ENCODE measurements at regions not wholly inside any gene's neighbourhood (a gene's known extent, or its start where the extent isn't known, plus 50 kb on each side); places are given as distances from the start of the nearest gene placed in this dataset.

DNA sequence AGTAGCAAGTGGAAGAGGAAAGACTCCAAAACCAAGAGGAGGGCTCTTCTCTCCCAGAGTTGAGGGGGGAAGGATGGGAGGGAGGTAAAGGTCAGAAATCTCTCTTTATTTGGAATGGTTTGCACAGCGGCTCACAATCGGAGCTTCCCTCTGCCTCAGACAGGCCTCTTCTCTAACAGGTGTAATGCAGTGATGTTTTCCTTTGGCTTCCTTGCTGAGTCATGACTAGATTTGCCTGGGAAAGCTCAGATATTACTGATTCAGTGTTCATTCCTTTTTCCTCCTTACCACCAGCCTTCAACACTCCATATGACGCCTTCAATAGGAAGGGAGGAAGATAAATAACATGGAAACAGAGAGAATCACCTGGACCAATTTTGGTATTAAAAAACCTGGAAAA, 136.6 kb downstream of the RNF152 start:
- DNase-seq, result no peak

DNA sequence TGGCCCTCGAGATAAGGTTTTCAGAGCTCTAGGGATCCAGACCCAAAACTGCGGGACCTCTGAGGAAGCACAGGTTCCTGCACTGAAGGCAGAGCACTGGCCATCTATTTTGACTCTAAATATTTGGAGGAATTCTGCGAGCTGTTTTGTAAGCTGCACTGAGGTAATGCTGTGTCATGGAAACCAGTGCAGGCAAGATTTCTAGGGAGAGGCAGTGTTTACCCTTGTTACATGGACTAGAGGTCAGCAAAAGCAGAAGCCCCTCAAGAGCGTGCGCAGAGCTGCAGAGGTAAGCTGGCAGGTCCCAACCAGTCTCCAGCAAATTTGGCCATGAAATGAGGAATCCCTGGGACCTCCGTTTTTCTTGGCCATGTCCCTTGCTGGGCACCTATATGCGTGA, 137.3 kb downstream of the RNF152 start:
- DNase-seq, result no peak

DNA sequence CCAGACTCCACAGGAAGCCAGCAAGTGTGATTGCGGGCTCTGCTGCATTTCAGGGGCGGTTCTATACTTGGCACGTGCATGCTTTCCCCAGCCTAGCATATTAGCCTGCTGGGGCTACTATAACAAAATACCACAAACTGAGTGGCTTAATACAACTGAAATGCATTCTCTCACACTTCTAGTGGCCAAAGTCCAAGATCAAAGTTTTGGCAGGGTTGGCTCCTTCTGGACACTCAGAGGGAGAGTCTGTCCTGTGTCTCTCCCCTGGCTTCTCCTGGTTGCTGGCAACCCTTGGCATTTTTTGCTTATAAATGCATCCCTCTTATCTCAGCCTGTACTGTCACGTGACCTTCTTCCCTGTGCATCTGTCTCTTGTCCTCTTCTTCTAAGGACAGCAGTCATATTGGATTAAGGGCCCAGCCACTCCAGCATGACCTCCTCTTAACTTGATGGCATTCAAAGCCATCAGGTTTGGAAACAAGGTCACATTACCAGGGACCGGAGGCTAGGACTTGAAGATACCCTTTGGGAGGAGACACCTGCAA, 138.7 kb downstream of the RNF152 start:
- DNase-seq, result no peak

DNA sequence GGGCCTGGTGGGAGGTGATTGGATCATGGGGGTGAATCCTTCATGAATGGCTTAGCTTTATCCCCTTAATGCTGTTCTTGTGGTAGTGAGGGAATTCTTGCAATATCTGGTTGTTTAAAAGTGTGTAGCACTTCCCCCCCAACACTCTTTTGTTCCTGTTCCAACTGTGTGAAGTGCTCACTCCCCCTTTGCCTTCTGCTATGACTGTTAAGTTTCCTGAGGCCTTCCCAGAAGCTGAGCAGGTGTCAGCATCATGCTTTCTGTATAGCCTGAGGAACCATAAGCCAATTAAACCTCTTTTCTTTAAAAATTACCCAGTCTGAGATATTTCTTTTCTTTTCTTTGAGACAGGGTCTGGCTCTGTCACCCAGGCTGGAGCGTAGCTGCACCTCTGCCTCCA, 139.4 kb downstream of the RNF152 start:
- no peak for DNase-seq

DNA sequence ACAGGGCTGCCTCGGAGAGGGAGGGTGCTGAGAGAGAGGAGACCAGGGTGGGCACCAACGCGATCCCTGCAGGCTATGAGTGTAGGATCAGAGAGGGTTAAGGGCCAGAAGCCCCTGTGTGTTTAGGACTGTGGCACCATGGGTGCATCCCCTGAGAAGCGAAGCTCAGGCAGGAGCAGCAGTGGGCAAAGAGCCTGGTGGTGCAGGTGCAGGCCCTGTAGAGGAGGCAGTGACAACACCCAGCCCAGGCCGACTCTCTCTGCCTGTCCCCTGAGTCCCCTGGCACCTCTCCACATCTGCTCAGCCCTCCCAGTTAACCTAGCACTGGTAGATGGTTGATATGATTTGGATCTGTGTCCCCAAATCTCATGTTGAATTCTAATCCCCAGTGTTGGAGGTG, 139.8 kb downstream of the RNF152 start:
- no peak for DNase-seq

DNA sequence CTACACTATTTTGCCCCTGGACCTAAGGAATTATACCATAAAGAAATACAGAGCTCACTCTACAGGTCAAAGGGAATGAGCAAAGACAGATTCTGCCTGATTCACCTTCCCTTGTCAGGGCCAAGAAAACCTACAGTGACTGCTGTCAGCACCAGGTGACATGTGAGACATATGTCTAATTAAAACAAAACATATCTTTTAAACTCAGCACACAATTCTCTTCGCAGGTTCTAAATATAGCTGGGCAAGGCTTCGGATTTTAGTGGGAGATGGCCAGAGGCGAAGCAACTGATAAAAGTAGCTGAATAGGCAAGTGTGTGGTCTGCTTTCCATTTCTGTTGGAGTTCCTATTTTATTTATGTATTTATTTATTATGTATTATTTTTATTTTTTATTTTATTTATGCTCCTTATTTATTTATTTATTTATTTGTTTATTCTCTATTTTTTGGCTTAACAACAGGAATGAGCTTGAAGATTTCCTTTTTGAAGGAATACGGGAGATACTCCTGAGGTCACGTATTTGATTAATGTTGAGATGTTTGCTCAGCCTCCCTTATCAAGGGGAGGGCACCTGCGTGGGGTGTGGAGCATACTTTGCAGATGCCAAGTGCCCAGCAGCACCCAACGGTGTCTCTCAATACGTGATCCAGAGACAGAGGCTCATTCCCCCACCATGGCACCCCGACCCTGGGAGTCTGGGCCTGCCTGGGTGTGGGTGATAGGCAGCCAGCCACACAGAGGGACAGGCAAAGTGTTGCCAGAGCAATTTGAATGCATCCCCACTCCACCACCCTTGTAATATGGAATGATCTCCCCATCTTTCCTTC, 141.8 kb downstream of the RNF152 start:
- no peak for DNase-seq

DNA sequence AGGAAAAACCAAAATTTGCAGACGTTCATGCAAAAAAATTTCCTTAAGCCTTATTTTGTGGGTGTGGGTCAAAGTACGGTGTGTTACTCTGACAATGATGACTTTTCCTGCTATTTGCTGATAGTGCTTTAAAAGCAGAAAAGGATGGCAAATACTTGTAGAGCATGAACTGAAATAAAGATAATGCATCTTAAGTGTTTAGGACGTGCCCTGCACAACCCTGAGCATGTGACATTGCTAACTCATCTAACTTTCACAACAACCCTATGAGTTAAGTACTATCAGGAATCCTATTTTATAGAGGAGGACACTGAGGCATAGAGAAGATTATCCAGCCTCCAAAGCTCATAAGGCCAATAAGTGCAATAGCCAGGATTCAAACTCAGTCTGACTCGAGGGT, 143.3 kb downstream of the RNF152 start:
- no peak for DNase-seq

DNA sequence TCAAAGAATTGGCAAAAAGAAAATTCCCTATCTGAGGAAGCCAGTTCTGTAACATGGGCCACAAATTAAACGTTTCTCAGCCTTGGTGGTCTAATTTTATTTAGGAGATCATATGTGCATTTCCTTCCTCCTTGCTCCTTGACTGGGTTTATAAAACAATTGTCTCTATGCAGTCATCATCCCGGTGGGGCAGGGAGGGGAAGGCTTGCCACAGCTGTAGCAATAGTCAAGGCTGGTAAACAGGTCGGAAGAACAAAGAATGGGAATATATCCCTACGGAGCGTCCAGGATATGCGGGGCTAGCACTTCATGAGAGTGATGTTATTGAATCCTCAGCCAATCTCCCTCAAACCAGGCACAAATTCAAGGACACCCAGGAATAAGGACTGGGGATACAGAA, 143.8 kb downstream of the RNF152 start:
- DNase-seq, result no peak

DNA sequence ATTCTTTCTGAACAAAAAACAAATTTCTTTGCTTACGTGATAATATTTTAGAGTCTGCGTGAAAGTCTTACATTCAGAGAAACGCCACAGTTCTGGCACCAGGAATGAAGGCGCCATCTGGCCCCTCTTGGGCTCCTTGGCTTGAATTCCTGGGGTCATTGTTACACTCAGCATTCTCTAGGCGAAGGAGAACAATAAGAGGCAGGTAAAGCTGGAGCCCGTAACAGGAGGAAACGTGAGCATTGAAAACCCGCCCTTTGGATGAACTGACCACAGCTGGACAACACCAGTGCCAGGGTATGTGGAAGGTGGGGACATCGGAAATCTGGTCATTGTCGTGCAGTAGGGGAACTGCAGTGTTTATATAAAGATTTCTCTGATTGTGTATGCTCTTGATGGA, 144.8 kb downstream of the RNF152 start:
- DNase-seq, result no peak

DNA sequence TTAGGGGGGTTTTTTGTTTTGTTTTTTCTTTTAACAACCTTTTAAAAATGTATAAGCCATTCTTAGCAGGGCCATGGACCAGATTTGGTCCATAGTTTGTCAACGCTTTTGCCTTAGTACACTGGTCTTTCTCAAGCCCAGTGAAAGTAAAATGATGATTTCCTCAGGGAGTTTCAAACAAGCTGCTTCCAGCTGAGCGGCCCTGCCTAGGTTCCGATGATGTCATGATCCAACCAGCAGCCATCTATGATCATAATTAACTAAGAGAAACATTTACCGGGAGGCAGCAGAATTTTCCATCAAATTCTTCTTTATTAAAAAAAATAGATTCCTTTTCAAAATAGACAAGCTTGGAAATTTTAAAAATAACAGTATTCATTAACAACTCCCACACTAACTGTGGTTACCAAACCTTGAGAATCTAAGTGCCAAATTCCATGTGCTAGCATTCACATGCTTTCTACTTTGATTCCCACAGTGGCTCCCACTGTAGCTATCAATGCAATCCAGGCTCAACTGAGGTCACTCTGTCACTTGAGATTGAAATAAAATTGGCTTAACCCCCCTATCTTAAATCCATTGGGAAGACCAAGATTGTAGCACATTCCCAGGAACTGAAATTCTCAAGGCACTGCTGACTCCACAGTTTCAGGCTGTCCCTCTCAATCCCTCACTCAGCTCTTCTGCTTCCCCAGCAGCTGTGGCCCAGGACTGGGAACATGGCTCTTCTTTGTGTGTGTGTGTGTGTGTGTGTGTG, 148.9 kb downstream of the RNF152 start:
- DNase-seq, result no peak

DNA sequence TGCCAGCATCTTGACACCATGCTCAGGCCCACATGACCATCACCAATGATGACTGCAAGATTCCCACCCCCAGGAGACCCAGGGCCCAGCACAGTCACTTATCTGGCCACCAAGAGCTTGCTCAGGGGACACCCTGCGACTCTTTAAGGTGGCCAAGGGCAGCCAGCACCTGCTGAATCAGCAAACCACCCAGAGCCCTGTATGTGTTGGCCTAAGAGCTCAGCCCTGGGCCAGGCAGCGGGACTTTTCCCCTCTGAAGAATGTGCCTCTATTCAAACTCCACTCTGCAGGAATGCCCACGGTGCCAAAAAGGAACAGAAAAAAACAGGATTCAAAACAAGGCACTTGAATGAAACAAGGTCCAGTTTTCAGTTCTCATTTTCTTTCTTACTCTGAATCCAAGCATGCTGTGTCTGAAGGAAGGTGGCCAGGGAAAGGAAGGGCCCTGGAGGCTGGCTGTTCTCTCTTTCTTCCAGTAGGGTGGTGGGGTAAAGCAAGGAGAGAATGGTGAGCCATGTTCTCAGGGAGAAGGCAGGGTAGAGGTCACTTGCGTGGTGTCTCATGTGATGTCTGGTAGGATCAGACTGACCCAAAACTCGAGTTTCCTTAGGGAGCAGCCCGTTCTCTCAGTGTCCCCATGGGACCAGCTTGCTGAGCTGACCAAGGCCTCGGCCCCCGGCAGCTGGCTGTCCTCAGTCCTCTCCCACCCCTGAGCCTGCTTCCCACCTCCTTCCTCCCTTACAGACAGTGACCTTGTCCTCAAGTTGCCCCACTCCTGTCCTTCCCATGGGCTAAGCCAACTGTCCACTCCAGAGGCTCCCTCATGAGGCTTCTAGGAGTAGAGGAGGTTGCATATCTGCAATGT, 150.0 kb downstream of the RNF152 start:
- DNase-seq, result no peak

DNA sequence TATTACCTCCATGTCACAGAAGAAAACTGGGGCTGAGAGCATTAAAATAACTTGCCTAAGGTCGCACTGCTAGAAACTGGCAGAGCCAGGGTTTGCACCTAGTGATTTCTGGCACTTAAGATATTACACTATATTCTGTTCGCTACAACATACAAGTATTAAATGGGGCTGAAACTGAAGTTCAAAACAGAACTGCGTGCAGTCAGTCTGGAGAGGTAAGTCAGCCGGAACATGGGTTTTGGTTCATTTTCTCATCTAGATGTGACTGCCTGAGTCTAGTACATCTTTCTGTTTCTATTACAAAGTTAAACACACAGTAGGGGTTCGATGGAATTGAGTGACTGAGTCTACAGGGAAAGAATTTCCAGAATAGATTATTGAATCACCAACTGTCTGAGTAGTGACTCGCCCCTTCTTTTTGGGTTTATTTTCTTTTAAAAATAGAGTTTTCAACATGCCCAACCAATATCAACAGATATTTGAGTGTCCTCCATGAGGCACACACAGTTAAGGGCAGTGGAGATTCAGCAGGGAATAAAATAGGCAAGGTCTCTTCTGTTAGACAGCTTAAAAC, 150.8 kb downstream of the RNF152 start:
- DNase-seq, result no peak

DNA sequence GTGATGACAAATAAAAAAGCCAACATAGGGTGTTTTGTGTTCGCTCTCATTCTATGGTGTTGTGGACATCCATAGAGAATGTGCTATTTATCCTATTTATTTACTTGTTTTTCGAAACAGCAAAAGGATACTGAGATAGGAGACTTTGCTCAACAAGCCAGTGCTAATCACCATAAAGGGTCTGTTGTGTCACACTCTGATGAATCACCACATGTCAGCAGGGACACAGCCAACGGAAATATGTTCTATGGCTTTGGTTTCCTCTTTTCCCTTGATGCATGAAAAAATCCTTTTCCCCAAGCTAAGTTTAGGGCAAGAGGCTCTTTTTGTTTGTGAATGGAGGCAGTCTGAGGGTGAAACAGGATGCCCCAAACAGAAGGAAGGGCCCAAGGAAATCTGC, 154.3 kb downstream of the RNF152 start:
- no peak for DNase-seq

DNA sequence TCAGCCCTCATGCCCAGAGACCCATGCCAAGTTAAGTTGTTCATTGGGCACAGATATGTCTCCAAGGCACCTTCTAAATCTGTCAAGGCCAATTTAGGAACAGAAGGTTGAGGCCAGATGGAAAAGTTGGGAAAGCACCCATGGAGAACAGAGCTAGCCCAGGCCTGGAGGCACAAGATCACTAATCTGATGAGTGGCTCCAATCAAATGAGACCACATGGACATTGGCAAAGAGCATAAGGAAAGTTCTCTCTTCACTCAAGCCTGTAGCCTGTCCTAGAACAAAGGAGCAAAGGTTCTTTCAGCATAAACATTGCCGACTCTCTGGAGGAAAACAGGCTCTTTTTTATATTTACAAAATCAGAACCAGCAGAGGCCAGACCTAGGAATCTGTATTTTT, 154.8 kb downstream of the RNF152 start:
- no peak for DNase-seq

DNA sequence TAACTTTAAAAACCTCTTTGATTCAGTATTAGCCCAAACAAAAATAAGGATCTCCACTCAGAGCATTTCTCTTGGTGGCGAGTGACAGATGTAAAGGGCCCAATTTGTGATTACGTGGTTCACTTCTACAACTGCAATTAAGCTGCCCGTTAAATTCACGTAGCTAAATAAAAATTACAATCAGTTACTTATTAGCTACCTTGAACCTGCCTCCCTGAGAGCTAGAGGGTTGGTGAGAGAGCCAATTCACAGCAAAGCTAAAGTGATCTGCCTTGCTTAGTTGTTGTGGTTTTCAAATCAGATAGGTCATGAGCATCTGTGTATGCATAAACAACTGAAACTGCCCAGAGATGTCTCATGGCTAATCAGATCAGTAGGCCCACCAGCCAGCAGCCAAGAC, 156.7 kb downstream of the RNF152 start:
- DNase-seq, result no peak

DNA sequence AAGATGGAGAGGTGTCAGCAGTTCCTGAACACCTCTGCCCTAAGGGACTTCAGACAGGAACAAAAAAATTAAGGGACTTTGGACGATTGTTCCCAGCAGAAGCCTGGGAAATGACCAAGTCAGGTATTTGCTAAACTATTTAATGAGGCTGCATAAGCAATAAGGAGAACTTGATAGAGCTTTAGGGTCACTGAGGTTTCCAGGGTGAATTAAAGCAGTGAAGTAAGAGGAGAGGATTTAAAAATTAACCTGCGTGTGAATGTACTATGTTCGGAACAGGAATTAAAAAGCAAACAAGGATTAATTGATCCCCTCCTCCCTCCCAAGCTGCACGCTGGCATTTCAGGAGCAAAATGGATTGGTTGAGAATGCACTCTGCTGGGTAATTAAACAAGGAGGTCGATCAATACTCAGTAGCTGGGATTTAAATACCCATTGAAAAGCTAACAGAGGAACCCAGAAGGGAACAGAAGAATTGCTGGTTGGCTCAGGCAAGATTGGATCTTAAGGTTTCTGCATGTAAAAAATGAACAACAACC, 157.2 kb downstream of the RNF152 start:
- no peak for DNase-seq

DNA sequence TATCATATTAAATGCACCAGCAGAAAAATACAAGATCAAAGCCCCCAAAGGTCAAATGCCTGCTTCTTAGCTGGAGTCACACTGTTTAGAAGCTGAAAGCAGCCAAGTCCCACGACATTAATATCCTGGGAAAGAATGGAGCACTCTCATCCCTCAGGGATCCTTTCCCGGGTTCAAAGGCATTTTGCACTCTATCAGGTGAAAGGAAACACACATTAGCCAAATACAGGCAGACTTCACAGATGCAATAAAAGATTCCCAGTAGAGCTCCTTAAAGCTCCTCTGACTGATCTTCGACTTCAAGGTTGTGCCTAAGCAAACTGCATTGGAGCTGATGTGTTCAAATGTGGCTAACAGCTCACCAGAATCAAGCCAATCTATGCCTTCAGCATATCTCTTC, 158.4 kb downstream of the RNF152 start:
- DNase-seq, result no peak

DNA sequence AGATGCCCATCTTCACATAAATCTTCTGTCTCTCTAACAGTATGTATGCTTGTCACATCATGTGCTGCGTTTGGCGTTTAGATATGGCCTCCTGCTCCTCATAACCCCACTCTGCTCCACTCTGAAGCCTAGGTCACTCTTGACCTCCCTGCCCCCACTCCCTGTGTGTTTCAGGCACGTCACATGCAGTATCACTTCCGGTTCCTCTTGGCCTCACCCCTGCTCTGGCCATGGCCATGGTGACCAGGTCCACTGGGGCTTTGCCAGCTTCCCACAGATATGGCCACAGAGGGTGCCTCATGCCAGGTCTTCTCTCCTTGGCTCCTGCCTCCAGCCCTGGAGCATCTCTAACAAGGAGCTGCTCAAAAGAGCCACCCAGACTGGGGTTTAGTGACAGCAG, 160.0 kb downstream of the RNF152 start:
- no peak for DNase-seq

DNA sequence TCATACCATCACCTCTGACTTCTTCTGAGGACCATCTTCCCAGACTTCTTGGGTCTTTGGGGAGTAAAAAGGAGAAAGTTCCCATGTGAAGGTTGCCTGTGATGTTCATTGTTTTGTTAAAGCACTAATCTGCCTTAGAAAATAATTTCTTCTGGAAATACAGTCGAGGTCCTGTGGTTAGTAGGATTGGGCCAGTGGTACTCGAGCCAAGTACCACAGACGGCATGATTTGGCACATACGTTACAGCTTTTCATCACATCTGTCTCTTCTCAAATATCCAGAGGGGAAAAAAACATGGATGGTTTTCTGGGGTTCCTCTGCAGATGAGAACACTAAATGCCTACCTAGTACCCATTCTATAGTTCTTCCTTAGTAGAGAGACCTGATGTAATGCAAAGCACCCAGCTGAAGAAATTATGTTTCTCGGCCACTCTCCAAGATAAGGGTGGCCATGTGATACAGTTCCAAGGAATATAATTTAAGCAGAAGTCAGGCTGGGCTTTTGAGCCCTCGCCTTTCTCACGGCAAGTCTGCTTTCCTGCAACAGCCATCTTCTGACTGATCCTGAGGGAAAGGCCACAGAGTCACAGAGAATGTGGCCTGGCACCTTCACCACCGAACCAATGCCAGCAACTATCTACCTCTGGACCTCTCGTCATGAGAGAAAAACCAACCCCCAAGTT, 161.0 kb downstream of the RNF152 start:
- DNase-seq, result no peak

DNA sequence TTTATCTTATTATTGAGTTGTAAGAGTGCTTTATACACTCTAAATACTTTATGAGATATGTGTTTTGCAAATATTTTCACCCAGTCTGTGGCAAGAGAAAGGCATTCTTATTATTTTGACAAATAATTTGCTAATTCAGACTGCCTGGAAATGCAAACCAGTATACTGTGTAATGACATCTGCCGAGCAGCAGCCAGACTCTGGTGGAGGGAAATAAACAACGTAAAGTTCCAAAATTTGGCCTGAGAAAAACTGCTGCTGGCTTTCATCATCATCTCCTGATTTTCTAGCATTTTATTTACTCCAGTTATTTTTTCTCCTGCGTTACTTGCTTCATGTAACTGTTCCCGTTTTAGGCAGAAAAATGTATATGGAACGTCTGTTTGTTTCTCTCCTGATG, 161.6 kb downstream of the RNF152 start:
- no peak for DNase-seq

DNA sequence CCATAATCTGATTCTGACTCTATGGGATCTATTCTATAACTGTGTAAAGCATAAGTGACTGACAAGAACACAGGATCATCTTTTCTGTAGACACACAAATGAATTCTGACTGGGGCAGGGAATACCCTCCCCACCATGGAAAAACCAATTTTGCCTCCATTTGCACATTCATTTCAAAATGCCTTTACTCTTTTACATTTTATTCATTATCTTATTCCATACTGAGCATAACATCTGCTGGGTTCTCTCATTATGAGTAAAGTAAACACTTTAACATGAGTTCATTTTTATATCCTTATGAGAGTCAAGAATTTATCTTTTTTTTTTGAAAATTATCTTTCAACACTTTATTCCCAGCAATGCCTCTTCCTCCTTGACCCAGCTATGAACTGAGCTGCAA, 163.5 kb downstream of the RNF152 start:
- DNase-seq, result no peak

Measured in activated CD4-positive, alpha-beta T cell treated with anti-CD3 and anti-CD28 coated beads for 4 hours (primary cell).